HepG2 (cell line): ENCODE measurements at regions not wholly inside any gene's neighbourhood (a gene's known extent, or its start where the extent isn't known, plus 50 kb on each side); places are given as distances from the start of the nearest gene placed in this dataset.
A peak's percentile ranks its signal among the peaks of the same experiment; 100 is the strongest.

ENCODE experiments used
- ARNT ChIP-seq: fragments of 450-650 bp; IDR thresholded peaks from 2 replicates; pipeline ENCODE4 v1.6.1; 2017
- HNRNPK ChIP-seq: fragments of 200-400 bp; formaldehyde crosslinking; IDR thresholded peaks from 2 replicates; pipeline ENCODE4 v1.6.1; 2018; ENCODE audit warnings: low read length, low read depth, moderate library complexity, mild to moderate bottlenecking; ENCODE audit not compliant: poor library complexity, severe bottlenecking
- PRDM15 ChIP-seq: sonication (generic); formaldehyde crosslinking; IDR thresholded peaks from 2 replicates; pipeline ENCODE4 v1.4.0; 2020; ENCODE audit warnings: missing genetic modification reagents
- RBAK ChIP-seq: sonication (generic); formaldehyde crosslinking; IDR thresholded peaks from 2 replicates; pipeline ENCODE4 v1.5.1; 2020; ENCODE audit warnings: mild to moderate bottlenecking, missing genetic modification reagents
- TCF7L2 ChIP-seq: IDR thresholded peaks from 2 replicates; pipeline ENCODE4 v1.6.1; 2011; ENCODE audit warnings: mild to moderate bottlenecking, low read depth, low read length, moderate library complexity
- ZBTB7A ChIP-seq: sonication (generic); formaldehyde crosslinking; IDR thresholded peaks from 2 replicates; pipeline ENCODE4 v1.8.0; 2022; ENCODE audit warnings: mild to moderate bottlenecking, missing genetic modification reagents
- ZHX2 ChIP-seq, 2 experiments: sonication (generic) in 1 of 2; formaldehyde crosslinking in 1 of 2; IDR thresholded peaks; 2 replicates each; pipeline versions ENCODE4 v1.6.1 to v1.9.0; 2014 to 2022; ENCODE audit warnings: antibody characterized with exemption in 1 of 2, borderline replicate concordance in 1 of 2, inconsistent platforms in 1 of 2, low read depth in 1 of 2, missing genetic modification reagents in 1 of 2
- ZNF567 ChIP-seq: sonication (generic); formaldehyde crosslinking; IDR thresholded peaks from 2 replicates; pipeline ENCODE4 v1.8.1; 2023; ENCODE audit warnings: mild to moderate bottlenecking, missing genetic modification reagents, borderline replicate concordance
- ZNF572 ChIP-seq: sonication (generic); formaldehyde crosslinking; IDR thresholded peaks from 2 replicates; pipeline ENCODE4 v1.5.1; 2020; ENCODE audit warnings: mild to moderate bottlenecking, missing genetic modification reagents
- ZNF720 ChIP-seq: sonication (generic); formaldehyde crosslinking; IDR thresholded peaks from 2 replicates; pipeline ENCODE4 v1.4.0; 2020; ENCODE audit warnings: missing genetic modification reagents
- ZXDC ChIP-seq: sonication (generic); formaldehyde crosslinking; IDR thresholded peaks from 2 replicates; pipeline ENCODE4 v1.5.0; 2020; ENCODE audit warnings: mild to moderate bottlenecking, missing genetic modification reagents
- TF ChIP-seq, protein P1 (sequence below): sonication (generic); formaldehyde crosslinking; IDR thresholded peaks from 2 replicates; pipeline ENCODE4 v1.5.0; 2020; ENCODE audit warnings: mild to moderate bottlenecking, missing genetic modification reagents
- TF ChIP-seq, protein P2 (sequence below): fragments of 450-650 bp; IDR thresholded peaks from 2 replicates; pipeline ENCODE4 v1.6.1; 2017; ENCODE audit warnings: mild to moderate bottlenecking

DNA sequence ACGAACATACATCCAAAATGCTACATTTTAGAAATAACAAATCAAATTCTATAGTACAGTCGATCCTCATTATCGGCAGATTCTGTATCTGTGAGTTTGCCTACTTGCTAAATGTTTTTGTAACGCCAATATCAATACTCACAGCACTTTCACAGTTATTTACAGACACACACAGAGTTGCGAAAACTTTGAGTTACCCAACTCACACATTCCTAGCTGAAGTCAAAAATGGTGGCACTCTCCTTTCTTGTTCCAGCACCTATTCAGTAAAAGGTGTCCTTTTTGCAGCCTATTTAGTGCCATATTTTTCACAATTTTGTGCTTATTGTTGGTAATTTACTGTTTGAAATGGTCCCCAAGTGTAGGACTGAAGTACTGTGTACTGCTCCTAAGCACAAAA lies 161.7 kb downstream of the AKR1D1 start (continued):
- TF ChIP-seq, protein P1, sequence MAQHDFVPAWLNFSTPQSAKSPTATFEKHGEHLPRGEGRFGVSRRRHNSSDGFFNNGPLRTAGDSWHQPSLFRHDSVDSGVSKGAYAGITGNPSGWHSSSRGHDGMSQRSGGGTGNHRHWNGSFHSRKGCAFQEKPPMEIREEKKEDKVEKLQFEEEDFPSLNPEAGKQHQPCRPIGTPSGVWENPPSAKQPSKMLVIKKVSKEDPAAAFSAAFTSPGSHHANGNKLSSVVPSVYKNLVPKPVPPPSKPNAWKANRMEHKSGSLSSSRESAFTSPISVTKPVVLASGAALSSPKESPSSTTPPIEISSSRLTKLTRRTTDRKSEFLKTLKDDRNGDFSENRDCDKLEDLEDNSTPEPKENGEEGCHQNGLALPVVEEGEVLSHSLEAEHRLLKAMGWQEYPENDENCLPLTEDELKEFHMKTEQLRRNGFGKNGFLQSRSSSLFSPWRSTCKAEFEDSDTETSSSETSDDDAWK: no peak
- no peak for TF ChIP-seq ZNF720 (CRISPR knock-in tag)
- no peak for TF ChIP-seq HNRNPK
- TF ChIP-seq TCF7L2: no peak
- TF ChIP-seq PRDM15 (CRISPR knock-in tag): no peak
- TF ChIP-seq RBAK (CRISPR knock-in tag): no peak
- TF ChIP-seq ZXDC (CRISPR knock-in tag): no peak
- no peak for TF ChIP-seq ZBTB7A
- TF ChIP-seq ZNF572 (CRISPR knock-in tag): no peak
- 0 out of 2 replicates have a peak, but pooled peaks have one; percentile 41 for TF ChIP-seq ZHX2 (IDR thresholded peaks at IDR 0.05; ENCODE audit: low read depth)
- TF ChIP-seq ZHX2 (CRISPR knock-in tag; IDR thresholded peaks at IDR 0.05; ENCODE audit: borderline replicate concordance): no peak
- TF ChIP-seq ARNT: no peak
- no peak for TF ChIP-seq ZNF567 (CRISPR knock-in tag)
- TF ChIP-seq, protein P2, sequence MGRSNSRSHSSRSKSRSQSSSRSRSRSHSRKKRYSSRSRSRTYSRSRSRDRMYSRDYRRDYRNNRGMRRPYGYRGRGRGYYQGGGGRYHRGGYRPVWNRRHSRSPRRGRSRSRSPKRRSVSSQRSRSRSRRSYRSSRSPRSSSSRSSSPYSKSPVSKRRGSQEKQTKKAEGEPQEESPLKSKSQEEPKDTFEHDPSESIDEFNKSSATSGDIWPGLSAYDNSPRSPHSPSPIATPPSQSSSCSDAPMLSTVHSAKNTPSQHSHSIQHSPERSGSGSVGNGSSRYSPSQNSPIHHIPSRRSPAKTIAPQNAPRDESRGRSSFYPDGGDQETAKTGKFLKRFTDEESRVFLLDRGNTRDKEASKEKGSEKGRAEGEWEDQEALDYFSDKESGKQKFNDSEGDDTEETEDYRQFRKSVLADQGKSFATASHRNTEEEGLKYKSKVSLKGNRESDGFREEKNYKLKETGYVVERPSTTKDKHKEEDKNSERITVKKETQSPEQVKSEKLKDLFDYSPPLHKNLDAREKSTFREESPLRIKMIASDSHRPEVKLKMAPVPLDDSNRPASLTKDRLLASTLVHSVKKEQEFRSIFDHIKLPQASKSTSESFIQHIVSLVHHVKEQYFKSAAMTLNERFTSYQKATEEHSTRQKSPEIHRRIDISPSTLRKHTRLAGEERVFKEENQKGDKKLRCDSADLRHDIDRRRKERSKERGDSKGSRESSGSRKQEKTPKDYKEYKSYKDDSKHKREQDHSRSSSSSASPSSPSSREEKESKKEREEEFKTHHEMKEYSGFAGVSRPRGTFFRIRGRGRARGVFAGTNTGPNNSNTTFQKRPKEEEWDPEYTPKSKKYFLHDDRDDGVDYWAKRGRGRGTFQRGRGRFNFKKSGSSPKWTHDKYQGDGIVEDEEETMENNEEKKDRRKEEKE: no peak
